ENCODE measurements at regions not wholly inside any gene's neighbourhood (a gene's known extent, or its start where the extent isn't known, plus 50 kb on each side); places are given as distances from the start of the nearest gene placed in this dataset.
"Not testable (repeated sequence)": the region's sequence is repeated elsewhere in the genome, so short reads cannot be mapped to it uniquely, and the experiment has no call there.

DNA sequence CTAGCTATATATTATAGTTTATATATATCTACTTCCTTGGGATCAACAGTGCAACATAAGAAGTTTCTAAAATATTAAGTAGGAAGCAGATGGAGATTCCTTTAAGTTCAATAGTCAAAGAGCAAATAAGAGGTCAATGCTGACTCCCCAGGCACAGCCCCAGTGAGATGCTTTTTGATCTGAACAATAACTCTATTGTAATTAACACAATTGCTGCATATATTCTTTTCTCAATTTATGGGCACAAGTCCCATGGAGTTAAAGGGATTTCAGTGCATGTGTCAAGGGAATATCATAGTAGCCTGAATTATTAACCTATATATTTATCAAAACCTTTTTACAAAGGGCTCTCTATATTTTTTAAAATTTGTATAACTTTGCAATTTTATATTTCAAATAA is 180.8 kb downstream of the SPRY2 start:
- Histone ChIP-seq H3K36me3 (ENCODE audit: control insufficient read depth in 2 of 2, extremely low read depth in 1 of 2, insufficient read depth in 2 of 2, low read length in 2 of 2) (no peaks in the 10 kb centered on the region), H2AFZ (ENCODE audit: control insufficient read depth, low read length) (no peak overlapping the region), H3K9me1 (ENCODE audit: control insufficient read depth, extremely low read depth, insufficient read depth, low read length) (no peaks in the 10 kb centered on the region), H3K27me3 (ENCODE audit: control insufficient read depth, extremely low read depth, insufficient read depth, low read length) (no peaks in the 10 kb centered on the region), H3K4me1 (ENCODE audit: control insufficient read depth, extremely low read depth, insufficient read depth, low read length) (no peaks in the 10 kb centered on the region), H3K9ac (ENCODE audit: control insufficient read depth, extremely low read depth, insufficient read depth, low read length) (no peak overlapping the region), H3K9me3 (ENCODE audit: control insufficient read depth, low read depth, low read length) (no peaks in the 10 kb centered on the region), H4K20me1 (ENCODE audit: control insufficient read depth, extremely low read depth, insufficient read depth, low read length) (no peaks in the 10 kb centered on the region), H3K4me2 (ENCODE audit: control insufficient read depth, extremely low read depth, insufficient read depth, low read depth, low read length) (no peak overlapping the region), H3K79me2 (ENCODE audit: control insufficient read depth, insufficient read depth, low read length) (no peaks in the 10 kb centered on the region), H3K27ac (ENCODE audit: control insufficient read depth, insufficient read depth, low read length) (no peak overlapping the region), H3K4me3 (ENCODE audit: control insufficient read depth in 2 of 3, extremely low read depth in 1 of 3, insufficient read depth in 2 of 3, low read depth in 1 of 3, low read length in 3 of 3) (no peak overlapping the region)
- FAIRE-seq (no peak), DNase-seq (ENCODE audit: low read depth, low spot score) (no peak)
- dilution Hi-C loops (cut with MboI; ENCODE audit: extremely low pct_ligation_motif_present, low sequenced_read_pairs) = no loop called here
- TF ChIP-seq CTCF (optimal IDR thresholded peaks at IDR 0.05 in 1 of 3, IDR thresholded peaks at IDR 0.05 in 1 of 3, conservative IDR thresholded peaks at IDR 0.05 in 1 of 3; ENCODE audit: extremely low read depth in 1 of 3, insufficient read depth in 2 of 3, low read length in 3 of 3) (no peak), EZH2 (IDR thresholded peaks at IDR 0.05; ENCODE audit: low read length) (no peak)

- Histone ChIP-seq H3K9ac (ENCODE audit: control insufficient read depth, extremely low read depth, insufficient read depth, low read length) (no peak overlapping the region), H2AFZ (ENCODE audit: control insufficient read depth, low read length) (peak overlapping the region; percentile 9), H3K36me3 (ENCODE audit: control insufficient read depth in 2 of 2, extremely low read depth in 1 of 2, insufficient read depth in 2 of 2, low read length in 2 of 2) (no peaks in the 10 kb centered on the region), H3K79me2 (ENCODE audit: control insufficient read depth, insufficient read depth, low read length) (no peaks in the 10 kb centered on the region), H3K4me2 (ENCODE audit: control insufficient read depth, extremely low read depth, insufficient read depth, low read depth, low read length) (no peak overlapping the region), H3K9me3 (ENCODE audit: control insufficient read depth, low read depth, low read length) (no peaks in the 10 kb centered on the region), H3K27ac (ENCODE audit: control insufficient read depth, insufficient read depth, low read length) (no peak overlapping the region), H3K4me3 (ENCODE audit: control insufficient read depth in 2 of 3, extremely low read depth in 1 of 3, insufficient read depth in 2 of 3, low read depth in 1 of 3, low read length in 3 of 3) (no peak overlapping the region), H3K4me1 (ENCODE audit: control insufficient read depth, extremely low read depth, insufficient read depth, low read length) (no peaks in the 10 kb centered on the region), H4K20me1 (ENCODE audit: control insufficient read depth, extremely low read depth, insufficient read depth, low read length) (no peaks in the 10 kb centered on the region), H3K27me3 (ENCODE audit: control insufficient read depth, extremely low read depth, insufficient read depth, low read length) (no peaks in the 10 kb centered on the region), H3K9me1 (ENCODE audit: control insufficient read depth, extremely low read depth, insufficient read depth, low read length) (no peaks in the 10 kb centered on the region)
- no peak for TF ChIP-seq EZH2 (IDR thresholded peaks at IDR 0.05; ENCODE audit: low read length)
- TF ChIP-seq CTCF (optimal IDR thresholded peaks at IDR 0.05 in 1 of 3, IDR thresholded peaks at IDR 0.05 in 1 of 3, conservative IDR thresholded peaks at IDR 0.05 in 1 of 3; ENCODE audit: extremely low read depth in 1 of 3, insufficient read depth in 2 of 3, low read length in 3 of 3) = no peak
- dilution Hi-C loops (cut with MboI; ENCODE audit: extremely low pct_ligation_motif_present, low sequenced_read_pairs) = no loop called here
- no peak for FAIRE-seq
- DNase-seq (ENCODE audit: low read depth, low spot score) = no peak
Observed at GRCh38 chr13:80157261-80157932, 183.5 kb downstream of the SPRY2 start.

GRCh38 chr13:80152142-80152541 is 188.8 kb downstream of the SPRY2 start:
- H3K27ac ChIP-seq (ENCODE audit: control insufficient read depth, insufficient read depth, low read length); H3K9me3 ChIP-seq (ENCODE audit: control insufficient read depth, low read depth, low read length); H2AFZ ChIP-seq (ENCODE audit: control insufficient read depth, low read length); H3K27me3 ChIP-seq (ENCODE audit: control insufficient read depth, extremely low read depth, insufficient read depth, low read length); H3K4me3 ChIP-seq (ENCODE audit: control insufficient read depth in 2 of 3, extremely low read depth in 1 of 3, insufficient read depth in 2 of 3, low read depth in 1 of 3, low read length in 3 of 3); H3K4me2 ChIP-seq (ENCODE audit: control insufficient read depth, extremely low read depth, insufficient read depth, low read depth, low read length); FAIRE-seq; H3K4me1 ChIP-seq (ENCODE audit: control insufficient read depth, extremely low read depth, insufficient read depth, low read length); H3K9ac ChIP-seq (ENCODE audit: control insufficient read depth, extremely low read depth, insufficient read depth, low read length); dilution Hi-C loops (cut with MboI; ENCODE audit: extremely low pct_ligation_motif_present, low sequenced_read_pairs); H3K9me1 ChIP-seq (ENCODE audit: control insufficient read depth, extremely low read depth, insufficient read depth, low read length); H4K20me1 ChIP-seq (ENCODE audit: control insufficient read depth, extremely low read depth, insufficient read depth, low read length); H3K79me2 ChIP-seq (ENCODE audit: control insufficient read depth, insufficient read depth, low read length); H3K36me3 ChIP-seq (ENCODE audit: control insufficient read depth in 2 of 2, extremely low read depth in 1 of 2, insufficient read depth in 2 of 2, low read length in 2 of 2); DNase-seq (ENCODE audit: low read depth, low spot score): not testable (repeated sequence)

Measured in keratinocyte (primary cell).